ENCODE measurements at regions not wholly inside any gene's neighbourhood (a gene's known extent, or its start where the extent isn't known, plus 50 kb on each side); places are given as distances from the start of the nearest gene placed in this dataset.

DNA sequence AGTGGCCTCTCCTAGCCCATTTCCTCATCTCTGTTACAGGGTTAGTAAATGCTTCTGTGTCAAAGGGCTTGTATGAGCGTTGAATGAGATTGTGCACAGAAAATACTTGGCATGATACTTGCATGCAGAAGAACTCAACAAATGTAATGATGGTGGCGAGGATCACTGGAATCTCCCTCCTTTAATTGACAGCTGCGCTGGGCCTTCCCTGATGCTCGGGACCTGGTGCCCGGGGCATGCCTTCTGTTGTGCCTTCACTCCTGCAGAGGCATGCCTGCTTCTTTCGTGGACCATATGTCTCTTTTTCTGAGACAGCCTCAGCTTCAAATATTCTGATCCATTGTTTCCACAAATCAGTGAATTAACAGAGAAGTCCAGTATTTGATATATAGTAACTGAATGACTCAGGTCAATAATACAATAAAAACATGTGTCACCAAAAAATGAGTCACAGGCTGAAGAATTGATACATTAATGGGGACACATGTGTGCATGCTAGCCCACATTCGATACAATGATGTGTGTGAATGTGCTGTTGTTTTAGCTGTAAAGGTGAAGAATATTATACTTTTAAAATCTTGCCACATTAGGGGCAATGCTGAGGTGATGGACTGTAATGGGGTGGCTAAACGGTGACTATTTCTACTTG lies 243.3 kb upstream of the TBL1XR1 start:
- TF ChIP-seq EZH2 (IDR thresholded peaks at IDR 0.05) = no peak
- no peak for TF ChIP-seq POLR2AphosphoS5 (IDR thresholded peaks at IDR 0.05; ENCODE audit: borderline replicate concordance, low read depth, low read length)
- TF ChIP-seq FOXP2 (optimal IDR thresholded peaks at IDR 0.05; ENCODE audit: control extremely low read depth, extremely low read length, insufficient read depth) = no peak

Measured in SK-N-MC (cell line).